HepG2 (cell line): ENCODE measurements at regions not wholly inside any gene's neighbourhood (a gene's known extent, or its start where the extent isn't known, plus 50 kb on each side); places are given as distances from the start of the nearest gene placed in this dataset.

Source experiments
- NFE2L1 ChIP-seq: sonication (generic); formaldehyde crosslinking; IDR thresholded peaks from 2 replicates; pipeline ENCODE4 v1.4.0; 2020; ENCODE audit warnings: missing genetic modification reagents, mild to moderate bottlenecking, borderline replicate concordance
- ZFP36 ChIP-seq: fragments of 150-350 bp; IDR thresholded peaks from 2 replicates; pipeline ENCODE4 v1.6.1; 2018; ENCODE audit warnings: borderline replicate concordance, low read length, low read depth; ENCODE audit not compliant: partially characterized antibody
- TF ChIP-seq, protein P1 (sequence below): sonication (generic); formaldehyde crosslinking; IDR thresholded peaks from 2 replicates; pipeline ENCODE4 v1.5.0; 2020; ENCODE audit warnings: mild to moderate bottlenecking, missing genetic modification reagents, moderate library complexity
- TF ChIP-seq, protein P2 (sequence below): sonication (generic); formaldehyde crosslinking; IDR thresholded peaks from 2 replicates; pipeline ENCODE4 v1.4.0; 2020; ENCODE audit warnings: missing genetic modification reagents
- TF ChIP-seq, protein P3 (sequence below): sonication (generic); formaldehyde crosslinking; IDR thresholded peaks from 2 replicates; pipeline ENCODE4 v1.4.0; 2020; ENCODE audit warnings: missing genetic modification reagents
- TF ChIP-seq, protein P4 (sequence below): sonication (generic); formaldehyde crosslinking; IDR thresholded peaks from 2 replicates; pipeline ENCODE4 v1.5.0; 2020; ENCODE audit warnings: missing genetic modification reagents

DNA sequence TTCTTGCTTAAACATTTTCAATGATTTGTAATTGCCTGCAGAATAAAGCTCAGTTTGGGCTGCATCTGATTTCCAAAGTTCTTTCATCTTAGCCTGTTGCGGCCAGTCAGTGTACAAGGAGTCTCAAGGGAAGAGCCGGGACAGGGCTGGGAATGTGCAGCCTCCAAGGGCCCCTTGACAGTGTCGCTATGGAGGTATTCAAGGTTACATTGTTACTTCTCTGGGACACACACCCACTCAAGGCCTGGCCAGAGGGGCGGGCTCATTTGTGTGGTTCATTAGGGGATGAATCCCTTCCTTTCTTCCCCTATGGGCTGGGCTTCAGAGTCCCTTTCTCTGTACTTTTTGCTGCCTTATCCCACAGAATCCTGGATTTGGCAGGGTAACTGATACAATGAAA lies 107.6 kb upstream of the CSF3R start:
- no peak for TF ChIP-seq NFE2L1
- TF ChIP-seq, protein P1, sequence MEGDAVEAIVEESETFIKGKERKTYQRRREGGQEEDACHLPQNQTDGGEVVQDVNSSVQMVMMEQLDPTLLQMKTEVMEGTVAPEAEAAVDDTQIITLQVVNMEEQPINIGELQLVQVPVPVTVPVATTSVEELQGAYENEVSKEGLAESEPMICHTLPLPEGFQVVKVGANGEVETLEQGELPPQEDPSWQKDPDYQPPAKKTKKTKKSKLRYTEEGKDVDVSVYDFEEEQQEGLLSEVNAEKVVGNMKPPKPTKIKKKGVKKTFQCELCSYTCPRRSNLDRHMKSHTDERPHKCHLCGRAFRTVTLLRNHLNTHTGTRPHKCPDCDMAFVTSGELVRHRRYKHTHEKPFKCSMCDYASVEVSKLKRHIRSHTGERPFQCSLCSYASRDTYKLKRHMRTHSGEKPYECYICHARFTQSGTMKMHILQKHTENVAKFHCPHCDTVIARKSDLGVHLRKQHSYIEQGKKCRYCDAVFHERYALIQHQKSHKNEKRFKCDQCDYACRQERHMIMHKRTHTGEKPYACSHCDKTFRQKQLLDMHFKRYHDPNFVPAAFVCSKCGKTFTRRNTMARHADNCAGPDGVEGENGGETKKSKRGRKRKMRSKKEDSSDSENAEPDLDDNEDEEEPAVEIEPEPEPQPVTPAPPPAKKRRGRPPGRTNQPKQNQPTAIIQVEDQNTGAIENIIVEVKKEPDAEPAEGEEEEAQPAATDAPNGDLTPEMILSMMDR (CRISPR knock-in tag) = no peak
- no peak for TF ChIP-seq ZFP36
- TF ChIP-seq, protein P2, sequence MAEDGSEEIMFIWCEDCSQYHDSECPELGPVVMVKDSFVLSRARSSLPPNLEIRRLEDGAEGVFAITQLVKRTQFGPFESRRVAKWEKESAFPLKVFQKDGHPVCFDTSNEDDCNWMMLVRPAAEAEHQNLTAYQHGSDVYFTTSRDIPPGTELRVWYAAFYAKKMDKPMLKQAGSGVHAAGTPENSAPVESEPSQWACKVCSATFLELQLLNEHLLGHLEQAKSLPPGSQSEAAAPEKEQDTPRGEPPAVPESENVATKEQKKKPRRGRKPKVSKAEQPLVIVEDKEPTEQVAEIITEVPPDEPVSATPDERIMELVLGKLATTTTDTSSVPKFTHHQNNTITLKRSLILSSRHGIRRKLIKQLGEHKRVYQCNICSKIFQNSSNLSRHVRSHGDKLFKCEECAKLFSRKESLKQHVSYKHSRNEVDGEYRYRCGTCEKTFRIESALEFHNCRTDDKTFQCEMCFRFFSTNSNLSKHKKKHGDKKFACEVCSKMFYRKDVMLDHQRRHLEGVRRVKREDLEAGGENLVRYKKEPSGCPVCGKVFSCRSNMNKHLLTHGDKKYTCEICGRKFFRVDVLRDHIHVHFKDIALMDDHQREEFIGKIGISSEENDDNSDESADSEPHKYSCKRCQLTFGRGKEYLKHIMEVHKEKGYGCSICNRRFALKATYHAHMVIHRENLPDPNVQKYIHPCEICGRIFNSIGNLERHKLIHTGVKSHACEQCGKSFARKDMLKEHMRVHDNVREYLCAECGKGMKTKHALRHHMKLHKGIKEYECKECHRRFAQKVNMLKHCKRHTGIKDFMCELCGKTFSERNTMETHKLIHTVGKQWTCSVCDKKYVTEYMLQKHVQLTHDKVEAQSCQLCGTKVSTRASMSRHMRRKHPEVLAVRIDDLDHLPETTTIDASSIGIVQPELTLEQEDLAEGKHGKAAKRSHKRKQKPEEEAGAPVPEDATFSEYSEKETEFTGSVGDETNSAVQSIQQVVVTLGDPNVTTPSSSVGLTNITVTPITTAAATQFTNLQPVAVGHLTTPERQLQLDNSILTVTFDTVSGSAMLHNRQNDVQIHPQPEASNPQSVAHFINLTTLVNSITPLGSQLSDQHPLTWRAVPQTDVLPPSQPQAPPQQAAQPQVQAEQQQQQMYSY (CRISPR knock-in tag) = no peak
- TF ChIP-seq, protein P3, sequence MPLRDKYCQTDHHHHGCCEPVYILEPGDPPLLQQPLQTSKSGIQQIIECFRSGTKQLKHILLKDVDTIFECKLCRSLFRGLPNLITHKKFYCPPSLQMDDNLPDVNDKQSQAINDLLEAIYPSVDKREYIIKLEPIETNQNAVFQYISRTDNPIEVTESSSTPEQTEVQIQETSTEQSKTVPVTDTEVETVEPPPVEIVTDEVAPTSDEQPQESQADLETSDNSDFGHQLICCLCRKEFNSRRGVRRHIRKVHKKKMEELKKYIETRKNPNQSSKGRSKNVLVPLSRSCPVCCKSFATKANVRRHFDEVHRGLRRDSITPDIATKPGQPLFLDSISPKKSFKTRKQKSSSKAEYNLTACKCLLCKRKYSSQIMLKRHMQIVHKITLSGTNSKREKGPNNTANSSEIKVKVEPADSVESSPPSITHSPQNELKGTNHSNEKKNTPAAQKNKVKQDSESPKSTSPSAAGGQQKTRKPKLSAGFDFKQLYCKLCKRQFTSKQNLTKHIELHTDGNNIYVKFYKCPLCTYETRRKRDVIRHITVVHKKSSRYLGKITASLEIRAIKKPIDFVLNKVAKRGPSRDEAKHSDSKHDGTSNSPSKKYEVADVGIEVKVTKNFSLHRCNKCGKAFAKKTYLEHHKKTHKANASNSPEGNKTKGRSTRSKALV (CRISPR knock-in tag) = no peak
- TF ChIP-seq, protein P4, sequence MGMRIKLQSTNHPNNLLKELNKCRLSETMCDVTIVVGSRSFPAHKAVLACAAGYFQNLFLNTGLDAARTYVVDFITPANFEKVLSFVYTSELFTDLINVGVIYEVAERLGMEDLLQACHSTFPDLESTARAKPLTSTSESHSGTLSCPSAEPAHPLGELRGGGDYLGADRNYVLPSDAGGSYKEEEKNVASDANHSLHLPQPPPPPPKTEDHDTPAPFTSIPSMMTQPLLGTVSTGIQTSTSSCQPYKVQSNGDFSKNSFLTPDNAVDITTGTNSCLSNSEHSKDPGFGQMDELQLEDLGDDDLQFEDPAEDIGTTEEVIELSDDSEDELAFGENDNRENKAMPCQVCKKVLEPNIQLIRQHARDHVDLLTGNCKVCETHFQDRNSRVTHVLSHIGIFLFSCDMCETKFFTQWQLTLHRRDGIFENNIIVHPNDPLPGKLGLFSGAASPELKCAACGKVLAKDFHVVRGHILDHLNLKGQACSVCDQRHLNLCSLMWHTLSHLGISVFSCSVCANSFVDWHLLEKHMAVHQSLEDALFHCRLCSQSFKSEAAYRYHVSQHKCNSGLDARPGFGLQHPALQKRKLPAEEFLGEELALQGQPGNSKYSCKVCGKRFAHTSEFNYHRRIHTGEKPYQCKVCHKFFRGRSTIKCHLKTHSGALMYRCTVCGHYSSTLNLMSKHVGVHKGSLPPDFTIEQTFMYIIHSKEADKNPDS (CRISPR knock-in tag) = no peak
